ENCODE measurements at regions not wholly inside any gene's neighbourhood (a gene's known extent, or its start where the extent isn't known, plus 50 kb on each side); places are given as distances from the start of the nearest gene placed in this dataset.

DNA sequence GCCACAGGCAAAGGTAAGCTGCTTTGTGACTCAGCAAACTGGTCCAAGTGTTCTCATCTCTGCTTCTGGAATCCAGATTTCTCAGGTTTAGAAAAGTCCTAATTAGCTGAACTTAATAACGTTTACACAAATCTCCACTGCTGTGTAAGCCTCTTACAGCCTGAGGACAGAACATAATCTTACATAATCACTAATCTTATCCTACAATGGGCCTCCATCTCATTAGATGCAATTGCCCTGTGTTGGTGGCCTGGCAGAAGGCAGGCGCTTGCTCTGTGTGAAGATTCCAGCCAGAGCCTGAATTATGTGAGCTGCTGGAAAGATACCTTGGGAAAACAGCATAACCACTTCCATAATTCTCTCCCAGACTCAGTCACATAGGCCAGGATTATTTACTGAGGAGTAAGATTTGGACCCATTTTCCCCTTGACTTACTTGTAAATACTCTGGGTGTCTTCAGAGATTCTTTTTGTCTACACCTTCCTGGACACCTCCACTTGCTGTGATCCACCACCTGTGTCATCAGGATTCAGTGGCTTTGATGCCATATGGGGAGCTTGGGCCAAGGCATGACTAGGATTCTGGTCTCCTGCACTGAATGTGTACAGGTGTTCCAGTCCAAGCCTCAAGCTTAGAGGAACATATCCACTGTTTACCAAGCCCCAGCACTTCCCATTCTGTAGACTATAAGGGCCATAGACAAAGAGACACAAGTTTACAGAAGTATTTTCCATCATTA lies 104.4 kb downstream of the C6orf118 start:
- TF ChIP-seq EZH2 (IDR thresholded peaks at IDR 0.05; ENCODE audit: borderline replicate concordance, insufficient read depth, low read length, poor library complexity, severe bottlenecking) (no peak), POLR2AphosphoS5 (IDR thresholded peaks at IDR 0.05) (no peak)
- TF ChIP-seq, protein P1, sequence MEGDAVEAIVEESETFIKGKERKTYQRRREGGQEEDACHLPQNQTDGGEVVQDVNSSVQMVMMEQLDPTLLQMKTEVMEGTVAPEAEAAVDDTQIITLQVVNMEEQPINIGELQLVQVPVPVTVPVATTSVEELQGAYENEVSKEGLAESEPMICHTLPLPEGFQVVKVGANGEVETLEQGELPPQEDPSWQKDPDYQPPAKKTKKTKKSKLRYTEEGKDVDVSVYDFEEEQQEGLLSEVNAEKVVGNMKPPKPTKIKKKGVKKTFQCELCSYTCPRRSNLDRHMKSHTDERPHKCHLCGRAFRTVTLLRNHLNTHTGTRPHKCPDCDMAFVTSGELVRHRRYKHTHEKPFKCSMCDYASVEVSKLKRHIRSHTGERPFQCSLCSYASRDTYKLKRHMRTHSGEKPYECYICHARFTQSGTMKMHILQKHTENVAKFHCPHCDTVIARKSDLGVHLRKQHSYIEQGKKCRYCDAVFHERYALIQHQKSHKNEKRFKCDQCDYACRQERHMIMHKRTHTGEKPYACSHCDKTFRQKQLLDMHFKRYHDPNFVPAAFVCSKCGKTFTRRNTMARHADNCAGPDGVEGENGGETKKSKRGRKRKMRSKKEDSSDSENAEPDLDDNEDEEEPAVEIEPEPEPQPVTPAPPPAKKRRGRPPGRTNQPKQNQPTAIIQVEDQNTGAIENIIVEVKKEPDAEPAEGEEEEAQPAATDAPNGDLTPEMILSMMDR (IDR thresholded peaks at IDR 0.05; ENCODE audit: poor library complexity, severe bottlenecking) = no peak

All from neural cell (in vitro differentiated cells).